KBM-7 (cell line): ENCODE measurements at regions not wholly inside any gene's neighbourhood (a gene's known extent, or its start where the extent isn't known, plus 50 kb on each side); places are given as distances from the start of the nearest gene placed in this dataset.
"Not testable (repeated sequence)": the region's sequence is repeated elsewhere in the genome, so short reads cannot be mapped to it uniquely, and the experiment has no call there.

ENCODE experiments used
- DNase-seq: peaks from one replicate; pipeline ENCODE4 v3.0.0-alpha.2; 2015
- in situ Hi-C: fragments of 300-500 bp; cut with MboI; formaldehyde crosslinking; loops from 2 replicates; pipeline ENCODE4 v1.14.3; 2020; ENCODE audit warnings: low sequenced_read_pairs, low pct_unique_long_range_greater_than_20kb, mixed read lengths

DNA sequence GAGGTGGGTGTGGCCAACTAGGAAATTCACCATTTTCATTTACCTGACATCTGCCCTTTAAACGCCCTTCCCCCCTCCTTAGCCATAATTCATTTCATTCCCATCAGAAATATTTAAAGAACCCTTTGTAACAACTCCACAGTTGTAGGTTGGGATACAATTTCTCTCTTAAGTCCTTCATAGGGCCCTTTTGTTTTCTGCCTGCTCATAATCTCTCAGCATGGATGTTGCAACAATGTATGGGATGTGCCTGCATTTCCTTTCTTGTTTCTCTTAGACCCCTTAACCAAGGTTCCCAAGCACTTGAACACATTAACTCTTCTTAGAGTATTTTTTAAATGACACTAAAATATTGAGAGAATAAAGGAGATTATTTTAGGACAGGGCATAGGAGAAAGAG is 51.7 kb upstream of the MYO10 start:
- in situ Hi-C loops, result no loop called here
- DNase-seq, result no peak

DNA sequence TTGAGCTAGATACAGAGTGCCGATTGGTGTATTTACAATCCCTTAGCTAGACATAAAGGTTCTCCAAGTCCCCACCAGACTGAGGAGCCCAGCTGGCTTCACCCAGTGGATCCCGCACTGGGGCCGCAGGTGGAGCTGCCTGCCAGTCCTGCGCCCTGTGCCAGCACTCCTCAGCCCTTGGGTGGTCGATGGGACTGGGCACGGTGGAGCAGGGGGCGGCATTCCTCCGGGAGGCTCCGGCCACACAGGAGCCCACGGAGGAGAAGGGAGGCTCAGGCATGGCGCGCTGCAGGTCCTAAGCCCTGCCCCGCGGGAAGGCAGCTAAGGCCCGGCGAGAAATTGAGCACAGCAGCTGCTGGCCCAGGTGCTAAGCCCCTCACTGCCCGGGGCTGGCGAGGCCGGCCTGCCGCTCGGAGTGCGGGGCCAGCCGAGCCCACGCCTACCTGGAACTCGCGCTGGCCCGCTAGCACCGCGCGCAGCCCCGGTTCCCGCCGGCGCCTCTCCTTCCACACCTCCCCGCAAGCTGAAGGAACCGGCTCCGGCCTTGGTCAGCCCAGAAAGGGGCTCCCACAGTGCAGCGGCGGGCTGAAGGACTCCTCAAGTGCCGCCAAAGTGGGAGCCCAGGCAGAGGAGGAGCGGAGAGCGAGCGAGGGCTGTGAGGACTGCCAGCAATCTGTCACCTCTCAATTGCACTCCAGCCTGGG is 54.9 kb upstream of the MYO10 start:
- DNase-seq, in situ Hi-C loops: not testable (repeated sequence)

DNA sequence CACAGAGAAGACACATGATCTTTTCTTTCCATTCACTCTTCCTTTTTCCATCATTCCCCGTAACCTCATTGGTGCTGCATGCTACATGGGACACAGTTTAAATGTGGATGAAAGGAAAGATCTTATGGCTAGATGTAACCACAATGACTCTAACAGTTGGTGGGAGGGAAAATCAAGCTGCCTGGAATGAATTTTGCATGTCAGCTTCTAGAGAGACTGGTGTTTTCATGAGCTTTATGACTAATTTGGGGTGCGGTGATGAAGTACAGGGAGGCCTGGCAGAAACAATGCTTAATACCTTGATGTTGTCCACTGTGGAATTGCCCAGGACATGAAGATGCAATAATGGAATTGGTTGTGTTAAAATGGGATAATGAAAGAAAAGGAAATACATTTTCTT is 55.9 kb upstream of the MYO10 start:
- in situ Hi-C loops, result no loop called here
- no peak for DNase-seq

DNA sequence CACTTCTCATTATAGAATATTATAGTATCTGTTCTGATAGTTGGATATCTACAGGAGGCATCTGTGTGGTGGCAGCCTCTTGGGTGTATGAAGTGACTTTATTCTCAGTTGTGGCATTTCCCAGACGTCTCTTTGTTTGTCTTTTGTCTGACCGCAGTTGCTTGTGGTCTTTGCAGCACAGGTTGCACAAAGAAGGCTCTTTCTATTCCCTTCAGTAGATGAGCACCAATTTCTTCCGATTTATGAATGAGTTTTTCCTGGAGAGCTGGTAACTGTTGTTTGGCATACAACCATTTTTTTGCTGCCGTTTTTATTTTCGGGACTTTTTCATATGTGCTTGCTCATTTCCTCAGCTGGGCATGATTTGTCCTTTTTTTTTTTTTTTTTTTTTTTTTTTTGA is 56.4 kb upstream of the MYO10 start:
- in situ Hi-C loops, result no loop called here
- no peak for DNase-seq

DNA sequence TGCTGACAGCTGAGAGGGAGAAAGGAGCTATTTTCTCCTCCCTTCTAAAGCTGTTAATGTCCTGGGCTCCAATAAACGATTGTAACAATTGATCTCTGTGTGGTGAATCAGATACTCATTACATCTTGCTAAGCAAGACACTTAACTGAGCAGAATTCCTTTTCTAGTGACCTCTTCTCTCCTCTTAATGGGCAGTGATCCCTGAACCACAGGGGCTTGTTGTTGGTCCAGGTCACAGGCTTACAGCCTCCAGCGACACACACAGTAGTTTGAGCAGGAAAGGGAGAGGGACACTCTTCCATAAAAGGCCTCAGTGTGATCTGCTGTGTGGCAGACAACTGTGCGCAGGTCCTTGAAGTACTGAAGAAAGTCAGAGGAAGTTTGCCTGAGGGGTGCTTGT is 58.5 kb upstream of the MYO10 start:
- in situ Hi-C loops, result no loop called here
- no peak for DNase-seq

DNA sequence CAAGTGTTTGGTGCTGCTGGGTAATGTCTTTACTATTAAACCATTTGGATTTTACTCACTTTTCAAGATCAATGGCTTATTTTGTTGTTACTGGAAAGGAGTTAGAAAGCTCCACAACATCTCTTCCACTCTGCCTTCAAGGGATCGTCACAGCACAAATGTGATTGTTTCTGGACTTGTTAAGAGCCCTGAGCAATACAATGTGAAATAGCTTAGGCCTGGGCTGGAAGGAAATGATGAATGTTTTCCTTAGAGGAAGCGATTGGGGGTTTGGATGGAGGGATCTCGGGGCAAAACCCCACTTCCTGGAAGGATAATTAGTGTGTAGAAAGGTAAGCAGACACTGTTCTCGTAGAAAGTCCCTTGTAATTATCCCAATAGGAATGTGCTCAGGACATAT is 59.3 kb upstream of the MYO10 start:
- in situ Hi-C loops, result no loop called here

DNA sequence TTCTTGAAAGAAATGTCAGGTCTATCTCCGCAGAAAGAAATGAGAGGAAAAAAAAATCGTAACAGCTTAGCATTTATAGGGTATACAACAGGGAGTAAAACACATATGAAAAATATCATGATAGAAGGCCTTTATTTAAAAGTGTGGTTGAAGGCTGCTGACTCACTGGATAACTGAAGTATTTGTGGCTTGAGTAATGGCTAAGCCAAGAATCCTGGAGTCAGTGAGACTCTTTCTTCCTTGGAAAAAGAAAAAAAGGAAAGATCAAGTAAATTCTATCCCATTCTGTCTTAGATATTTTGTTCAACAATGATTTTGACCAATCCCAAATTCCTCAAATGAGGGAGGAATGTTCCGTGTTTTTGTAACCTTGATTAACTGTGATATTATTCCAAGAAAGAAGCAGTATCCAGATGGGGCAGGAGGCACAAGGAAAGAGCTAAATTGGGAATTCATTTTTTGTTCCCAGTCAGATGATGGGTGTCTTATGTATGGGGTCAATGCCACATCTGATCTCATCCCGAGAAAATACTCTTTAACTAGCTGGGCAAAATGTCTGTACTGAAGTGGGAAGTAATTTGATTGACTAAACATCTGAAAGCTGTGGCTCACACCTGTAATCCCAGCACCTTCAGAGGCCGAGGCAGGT is 64.3 kb upstream of the MYO10 start:
- in situ Hi-C loops, result no loop called here
- no peak for DNase-seq

More for the DNA sequence above, 59.3 kb upstream of the MYO10 start:
- no peak for DNase-seq

DNA sequence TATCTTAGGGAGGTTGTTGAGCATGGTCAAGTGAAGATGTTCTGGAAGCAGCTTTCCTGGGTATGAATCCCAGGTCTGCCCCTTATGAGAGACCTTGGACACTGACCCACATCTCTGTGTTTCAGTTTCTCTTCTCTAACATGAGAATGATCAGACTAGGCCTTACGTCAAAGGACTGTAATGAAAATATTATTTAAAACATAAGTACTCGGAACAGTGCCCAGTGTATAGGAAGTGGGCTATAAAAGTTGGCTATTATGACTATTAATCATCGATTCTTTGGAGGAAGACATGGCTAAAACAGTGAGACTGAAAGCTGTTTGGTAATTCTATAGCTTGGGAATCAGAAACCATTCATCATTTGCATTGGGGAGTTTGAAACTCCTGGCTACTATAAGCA is 65.3 kb upstream of the MYO10 start:
- in situ Hi-C loops, result no loop called here
- DNase-seq, result no peak

DNA sequence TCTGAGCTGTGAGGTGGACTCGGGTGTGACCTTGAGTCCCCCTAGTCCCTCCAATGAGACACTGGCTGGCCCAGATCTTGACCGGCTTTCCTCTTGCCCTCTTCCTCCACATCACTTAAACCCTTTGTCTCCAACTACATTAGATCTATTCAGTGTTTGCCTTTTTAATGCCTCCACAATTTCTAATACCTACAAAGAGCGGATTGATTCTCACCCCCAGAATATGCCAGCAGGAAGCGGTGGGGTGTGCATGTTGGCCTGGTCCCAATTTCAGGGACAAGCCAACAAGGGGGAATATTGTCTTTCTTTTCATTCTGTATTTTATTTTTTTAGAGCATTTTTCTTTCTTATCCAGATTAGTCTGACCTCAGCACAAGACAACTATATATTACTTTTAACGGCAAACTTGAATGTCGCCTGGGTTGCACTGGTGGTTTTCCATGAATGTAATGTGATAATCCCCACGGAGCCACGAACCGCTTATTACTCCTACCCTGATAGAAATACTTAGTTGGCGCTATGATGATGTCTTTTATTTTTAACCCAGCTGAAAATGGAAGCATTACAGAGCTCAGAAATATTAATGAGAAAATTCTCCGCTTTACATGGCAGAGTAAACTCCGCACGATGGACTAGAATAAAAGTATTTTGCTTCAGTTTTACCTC is 68.5 kb upstream of the MYO10 start:
- in situ Hi-C loops, result no loop called here
- DNase-seq, result no peak

DNA sequence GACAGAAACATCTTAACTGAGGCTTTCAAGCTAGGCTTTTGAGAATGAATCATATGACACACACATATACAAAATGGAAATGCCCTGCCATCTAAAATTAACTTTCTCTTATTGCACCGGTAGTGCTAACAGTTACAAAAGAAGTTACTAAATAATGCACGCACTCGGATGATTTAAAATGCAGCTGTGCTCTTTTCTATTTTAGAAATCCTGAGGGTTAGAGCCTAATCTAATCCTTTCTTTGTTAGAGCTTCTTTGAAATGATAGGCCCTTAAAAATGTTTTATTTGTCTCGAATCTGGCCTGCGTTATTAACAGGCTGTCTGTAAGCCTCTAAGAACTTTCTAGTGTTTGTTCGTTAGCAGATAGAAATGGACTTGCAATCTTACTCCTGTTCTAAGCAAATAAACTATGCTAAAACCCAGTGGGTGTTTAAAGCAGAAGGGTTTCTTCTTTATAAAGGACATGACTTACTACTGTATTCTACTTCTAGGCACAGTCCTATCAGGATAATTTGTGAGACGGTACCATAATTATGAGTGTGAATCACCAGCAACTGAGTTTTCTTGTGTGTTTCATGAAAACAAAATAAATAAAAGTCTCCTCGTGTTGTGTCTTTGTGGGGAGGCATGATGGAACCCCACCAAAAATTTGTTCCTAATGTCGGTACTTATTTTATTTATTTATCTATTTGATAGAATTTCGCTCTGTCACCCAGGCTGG is 69.2 kb upstream of the MYO10 start:
- no peak for DNase-seq
- in situ Hi-C loops, result no loop called here

DNA sequence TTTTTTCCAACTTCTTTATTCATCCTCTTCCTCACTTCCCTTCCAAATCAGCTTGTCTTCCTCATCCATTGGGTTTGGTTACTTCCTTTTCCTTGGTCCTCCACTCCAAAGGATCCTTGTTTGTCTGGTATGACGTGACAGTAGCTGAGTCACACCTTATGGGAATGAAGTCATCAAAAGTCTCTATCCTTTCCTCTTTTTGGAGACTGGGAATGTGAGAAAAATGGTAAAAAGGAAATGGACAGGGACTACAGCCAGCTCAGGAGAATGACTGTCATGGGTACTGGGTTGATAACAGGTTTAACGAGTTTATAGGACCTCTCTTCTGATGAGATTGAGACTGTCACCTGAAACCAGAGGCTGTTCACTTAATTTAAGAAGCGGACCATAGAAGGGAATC is 76.2 kb upstream of the MYO10 start:
- in situ Hi-C loops, result no loop called here

DNA sequence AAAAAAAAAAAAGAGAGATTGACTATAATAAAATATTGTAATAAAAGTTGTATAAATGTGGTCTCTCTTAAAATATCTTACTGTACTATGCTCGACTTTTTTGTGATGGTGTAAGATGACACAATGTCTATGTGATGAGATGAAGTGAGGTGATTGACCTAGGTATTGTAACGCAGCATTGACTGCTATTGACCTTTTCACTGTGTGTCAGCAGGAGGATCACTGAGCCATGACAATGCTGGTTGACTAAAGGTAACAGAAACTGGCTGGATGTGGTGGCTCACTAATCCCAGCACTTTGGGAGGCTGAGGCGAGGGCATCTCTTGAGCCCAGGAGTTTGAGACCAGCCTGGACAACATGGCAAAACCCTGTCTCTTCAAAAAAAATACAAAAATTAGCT is 78.6 kb upstream of the MYO10 start:
- no peak for DNase-seq
- in situ Hi-C loops, result no loop called here

More for the DNA sequence above, 76.2 kb upstream of the MYO10 start:
- DNase-seq, result no peak

DNA sequence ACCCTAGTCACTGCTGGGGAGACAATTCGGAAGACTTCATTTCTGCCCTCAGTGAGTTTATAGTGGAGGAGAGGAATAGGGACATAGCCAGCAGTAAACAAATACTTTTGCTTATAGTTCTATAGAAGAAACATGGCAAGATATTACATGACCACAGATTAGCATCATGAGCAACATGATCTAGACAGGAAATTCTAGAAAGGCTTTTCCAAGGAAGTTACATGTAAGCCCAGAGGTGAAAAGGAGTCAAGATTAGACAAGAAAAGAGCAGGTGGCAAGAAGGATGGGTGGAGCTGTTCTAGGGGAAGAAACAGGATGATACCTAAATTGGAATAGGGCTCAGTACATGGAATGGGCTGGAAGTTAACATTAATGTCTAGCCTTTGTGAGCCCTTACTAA is 82.8 kb upstream of the MYO10 start:
- DNase-seq, result no peak
- in situ Hi-C loops, result no loop called here

DNA sequence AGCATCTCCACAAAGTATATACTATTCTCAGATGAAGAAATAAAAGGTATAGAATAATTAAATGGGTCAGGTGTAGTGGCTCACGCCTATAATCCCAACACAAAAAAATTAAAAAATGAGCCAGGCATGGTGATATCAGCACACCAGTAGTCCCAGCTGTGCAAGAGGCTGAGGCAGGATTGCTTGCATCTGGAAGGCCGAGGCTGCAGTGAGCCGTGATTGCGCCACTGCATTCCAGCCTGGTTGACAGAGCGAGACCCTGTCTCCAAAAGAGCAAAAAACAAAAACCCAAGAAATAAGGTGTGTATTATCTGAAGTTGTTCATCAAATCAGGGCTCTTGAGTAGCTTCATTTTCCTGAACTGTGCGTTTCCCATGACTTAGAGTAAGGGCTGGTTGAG is 83.2 kb upstream of the MYO10 start:
- in situ Hi-C loops, result no loop called here
- no peak for DNase-seq

DNA sequence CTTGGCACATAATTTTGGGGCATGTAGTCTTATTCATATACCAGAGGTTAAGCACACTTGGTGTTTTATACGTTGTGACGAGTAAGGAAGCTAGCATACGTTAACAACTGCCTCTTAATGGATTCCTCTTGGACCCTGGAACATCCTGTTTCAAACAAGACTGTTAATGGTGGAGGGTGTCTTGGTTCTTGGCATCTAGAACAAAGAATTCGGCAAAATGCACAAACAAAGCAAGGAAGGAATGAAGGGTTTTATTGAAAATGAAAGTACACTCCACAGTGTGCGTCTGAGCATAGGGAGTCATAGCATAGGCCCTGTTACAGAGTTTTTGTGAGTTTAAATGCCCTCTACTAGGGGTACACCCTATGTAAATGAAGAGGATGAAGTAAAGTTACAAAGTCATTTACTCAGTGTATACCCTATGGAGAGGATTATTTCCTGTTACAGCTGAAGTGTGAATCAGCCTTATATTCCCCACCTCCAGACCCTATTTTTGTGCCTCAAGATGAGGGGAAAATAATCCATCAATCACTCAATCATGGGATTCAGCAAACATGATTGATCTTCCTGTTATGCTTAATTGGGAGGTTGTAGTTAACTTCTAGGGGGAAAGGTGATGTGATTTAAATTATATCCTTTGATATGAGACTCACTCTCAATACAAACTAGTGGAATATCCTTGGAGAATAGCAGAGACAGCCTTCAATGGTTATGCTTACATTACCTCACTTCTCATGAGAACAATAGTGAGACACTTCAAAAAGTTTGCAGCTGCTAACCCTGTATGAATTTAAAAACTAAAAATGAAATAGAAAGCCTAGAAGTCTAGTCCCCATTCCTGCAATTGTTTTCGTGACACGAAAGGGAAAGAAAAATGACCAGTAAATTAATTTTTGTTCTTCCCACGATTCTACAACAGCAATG is 84.9 kb upstream of the MYO10 start:
- in situ Hi-C loops, result no loop called here
- no peak for DNase-seq

DNA sequence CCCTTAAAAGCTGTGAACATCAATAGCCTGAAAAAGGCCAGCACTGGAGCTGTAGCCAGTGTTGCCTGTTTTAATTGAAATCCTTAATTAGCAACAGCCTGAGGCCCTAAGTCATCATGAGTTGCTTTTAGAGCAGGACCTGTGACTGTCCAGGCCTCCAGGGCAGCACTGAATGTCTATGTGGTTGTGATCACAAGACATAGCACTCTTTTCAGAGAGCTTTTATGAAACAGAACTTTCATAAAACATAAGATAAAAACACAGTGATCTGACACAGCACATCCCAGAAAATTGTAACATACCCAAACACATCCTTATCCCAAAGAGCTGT is 85.5 kb upstream of the MYO10 start:
- in situ Hi-C loops, result no loop called here
- DNase-seq, result no peak

DNA sequence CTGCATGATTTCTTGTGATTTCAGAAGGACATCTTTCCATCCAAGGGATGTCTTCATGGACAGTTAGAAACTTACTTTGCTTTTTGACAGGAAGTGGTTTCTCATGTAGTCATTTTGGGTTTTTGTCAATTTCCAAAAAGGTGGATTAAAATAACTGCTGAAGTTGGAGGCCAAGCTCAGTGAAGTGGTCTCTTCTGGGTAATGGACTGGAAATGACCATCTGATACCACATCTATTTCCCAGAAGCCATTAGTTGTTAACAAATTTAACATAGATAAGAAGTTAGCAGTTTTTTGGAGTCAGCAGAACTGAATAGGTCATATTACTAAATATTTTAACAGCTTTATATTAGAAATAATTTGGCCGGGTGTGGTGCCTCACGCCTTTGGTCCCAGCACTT is 86.2 kb upstream of the MYO10 start:
- in situ Hi-C loops, result no loop called here
- DNase-seq, result no peak

DNA sequence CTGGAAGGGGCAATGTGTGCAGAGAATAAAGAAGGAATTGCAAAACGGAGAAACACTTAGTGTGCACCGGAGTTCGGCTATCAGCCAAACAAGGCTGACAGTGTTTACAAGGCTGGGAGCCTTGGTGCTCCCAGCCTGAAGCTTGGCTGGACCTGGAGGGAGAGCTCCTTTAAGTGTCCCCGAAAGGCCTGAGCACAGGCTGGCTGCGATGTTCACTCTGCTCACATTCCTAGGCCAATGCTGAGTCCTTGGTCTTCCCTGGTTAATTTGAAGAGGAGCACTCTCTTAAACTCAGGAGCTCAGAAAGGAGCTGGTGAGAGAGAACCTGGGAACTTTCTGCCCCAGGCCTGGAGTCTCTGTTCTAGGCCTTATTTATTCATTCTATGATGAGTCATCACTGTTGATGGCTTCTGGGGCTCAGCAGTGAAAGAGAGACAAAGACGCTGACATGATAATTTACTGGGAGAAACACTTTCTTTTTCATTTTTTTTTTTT is 88.6 kb upstream of the MYO10 start:
- no peak for DNase-seq
- in situ Hi-C loops, result no loop called here

DNA sequence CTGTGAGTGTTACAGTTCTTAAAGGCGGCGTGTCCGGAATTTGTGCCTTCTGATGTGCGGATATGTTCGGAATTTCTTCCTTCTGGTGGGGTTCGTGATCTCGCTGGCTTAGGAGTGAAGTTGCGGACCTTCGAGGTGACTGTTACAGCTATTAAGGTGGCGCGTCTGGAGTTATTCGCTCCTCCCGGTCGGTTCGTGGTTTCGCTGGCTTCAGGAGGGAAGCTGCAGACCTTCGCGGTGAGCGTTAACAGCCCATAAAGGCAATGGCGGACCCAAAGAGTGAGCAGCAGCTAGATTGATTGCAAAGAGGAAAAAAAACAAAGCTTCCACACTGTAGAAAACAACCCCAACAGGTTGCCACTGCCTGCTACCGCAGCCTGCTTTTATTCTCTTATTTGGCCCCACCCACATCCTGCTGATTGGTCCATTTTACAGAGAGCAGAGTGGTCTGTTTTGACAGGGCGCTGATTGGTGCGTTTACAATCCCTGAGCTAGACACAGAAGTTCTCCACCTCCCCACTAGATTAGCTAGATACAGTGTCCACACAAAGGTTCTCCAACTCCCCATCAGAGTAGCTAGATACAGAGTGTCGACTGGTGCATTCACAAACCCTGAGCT is 95.7 kb upstream of the MYO10 start:
- DNase-seq, in situ Hi-C loops: not testable (repeated sequence)
